GM04504 (cell line): ENCODE measurements at regions not wholly inside any gene's neighbourhood (a gene's known extent, or its start where the extent isn't known, plus 50 kb on each side); places are given as distances from the start of the nearest gene placed in this dataset.

Experiments used
- DNase-seq: peaks from one replicate; pipeline ENCODE4 v3.0.0-alpha.2; 2012; ENCODE audit warnings: low read depth

- no peak for DNase-seq
Measured at GRCh38 chr3:46090161-46090591, 62.9 kb upstream of the XCR1 start.

GRCh38 chr3:46089237-46090011, 62.1 kb upstream of the XCR1 start:
- DNase-seq = peak; percentile 79

- DNase-seq = no peak
Measured at GRCh38 chr3:46087871-46088270, 60.6 kb upstream of the XCR1 start.

- DNase-seq = no peak
Measured at GRCh38 chr3:46086986-46087385, 59.7 kb upstream of the XCR1 start.

- DNase-seq = no peak
Measured at GRCh38 chr3:46086083-46086437, 58.8 kb upstream of the XCR1 start.

- no peak for DNase-seq
Measured at GRCh38 chr3:46085421-46086082, 58.3 kb upstream of the XCR1 start.

DNA sequence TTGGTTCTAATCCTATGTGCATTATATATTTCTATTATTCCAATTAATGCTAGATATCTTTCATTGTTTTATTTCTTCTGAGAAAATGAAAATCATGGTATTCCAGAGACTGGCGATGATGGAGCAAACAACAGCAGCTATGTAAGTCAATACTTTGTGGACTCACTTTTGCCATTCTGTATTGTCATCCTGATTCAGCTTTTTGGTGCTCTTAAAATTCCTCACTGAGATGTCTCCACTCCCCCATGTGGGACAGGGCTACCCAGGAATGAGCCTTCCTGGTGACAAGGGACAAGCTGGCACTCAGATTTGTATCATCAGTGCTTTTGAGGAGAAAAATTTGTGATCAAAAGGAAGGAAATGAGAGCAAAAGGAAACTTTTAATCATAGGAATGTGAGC, 56.7 kb upstream of the XCR1 start:
- DNase-seq = no peak

DNA sequence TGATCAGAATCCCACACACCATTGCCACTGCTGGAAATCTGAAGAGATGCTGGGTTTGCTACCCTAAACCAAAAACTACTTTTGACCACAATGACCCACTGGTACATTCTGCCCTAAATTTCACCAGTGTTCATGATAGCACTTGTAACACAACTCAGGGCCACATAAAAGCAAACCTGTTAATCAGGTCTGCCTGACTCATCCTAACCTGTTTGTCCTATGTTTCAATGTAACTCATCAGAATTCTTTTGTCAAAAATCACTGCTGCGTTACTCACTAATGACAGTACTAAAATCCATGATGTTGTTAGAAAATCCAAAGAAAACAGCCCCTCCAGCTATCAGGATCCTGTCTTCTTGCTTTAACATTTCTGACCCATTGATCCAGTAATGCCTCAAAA, 55.6 kb upstream of the XCR1 start:
- DNase-seq = no peak

DNA sequence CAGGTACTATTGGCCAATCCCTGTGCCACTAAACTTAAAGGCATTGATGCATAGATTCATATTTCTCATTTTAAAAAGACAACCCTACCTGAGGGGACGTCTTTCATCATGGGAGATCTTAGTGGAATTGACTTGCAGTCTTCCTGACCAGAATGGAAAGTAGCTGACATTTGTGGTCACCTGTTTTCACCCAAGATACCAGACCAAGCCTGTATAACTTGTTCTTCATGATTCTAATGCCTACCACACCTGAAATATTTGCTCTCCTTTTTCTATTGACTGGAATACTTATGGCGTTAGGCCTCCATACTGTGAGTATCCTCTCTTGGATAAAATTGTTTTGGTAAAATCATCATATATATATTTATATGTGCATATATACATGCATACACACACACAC, 54.7 kb upstream of the XCR1 start:
- no peak for DNase-seq

DNA sequence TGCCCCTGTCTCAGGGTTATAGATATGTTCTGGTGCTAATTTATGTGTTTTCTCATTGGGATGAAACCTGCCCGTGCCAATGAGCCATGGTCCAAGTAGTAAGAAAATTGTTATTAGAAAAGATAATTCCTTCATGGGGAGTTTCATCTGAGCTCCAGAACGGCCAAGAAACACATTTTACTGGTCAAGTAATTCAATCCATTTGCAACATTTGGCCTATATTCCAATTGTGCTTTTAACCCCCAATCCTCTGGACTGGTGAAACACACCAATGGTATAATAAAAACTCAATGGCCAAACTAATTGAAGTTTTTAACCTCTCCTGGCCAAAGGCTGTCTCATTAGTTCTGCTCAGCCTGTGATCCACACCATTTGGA, 53.7 kb upstream of the XCR1 start:
- no peak for DNase-seq

DNA sequence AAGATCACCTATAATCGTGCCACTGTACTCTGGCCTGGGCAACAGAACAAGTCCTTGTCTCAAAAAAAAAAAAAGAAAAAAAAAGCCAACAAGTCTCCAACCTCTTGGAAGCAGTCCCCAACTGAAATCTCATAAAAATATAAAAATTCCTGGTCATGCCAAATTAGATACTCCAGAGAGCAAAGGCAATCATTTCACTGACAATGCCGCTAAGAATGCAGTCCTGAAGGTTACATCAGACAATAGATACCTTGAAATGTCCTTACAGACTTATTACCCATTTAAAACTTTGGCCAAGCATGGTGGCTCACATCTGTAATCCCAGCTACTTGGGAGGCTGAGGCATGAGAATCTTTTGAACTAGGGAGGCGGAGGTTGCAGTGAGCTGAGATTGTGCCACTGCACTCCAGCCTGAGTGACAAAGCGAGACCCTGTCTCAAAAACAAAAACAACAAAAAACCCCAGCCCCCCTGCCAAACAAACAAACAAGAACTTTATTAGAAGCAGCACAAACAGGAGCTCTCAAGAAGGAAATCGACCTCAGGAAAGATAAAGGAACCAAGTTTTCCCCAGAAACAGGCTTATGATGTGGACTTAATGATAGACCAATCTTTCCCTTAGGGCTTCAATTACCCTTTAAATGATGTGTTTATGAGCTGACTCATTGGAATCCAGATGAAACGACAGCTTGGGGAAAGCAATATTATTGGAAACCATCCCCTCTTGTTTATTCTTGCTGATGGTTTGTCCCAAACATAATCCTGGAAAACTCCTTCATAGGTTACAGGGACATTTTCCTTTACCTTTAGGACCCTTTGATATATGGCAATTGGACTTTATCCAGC, 53.1 kb upstream of the XCR1 start:
- no peak for DNase-seq

- DNase-seq = peak; percentile 85
Measured at GRCh38 chr3:46078712-46079400, 51.6 kb upstream of the XCR1 start.
